Motor neuron (in vitro differentiated cells): ENCODE measurements at regions not wholly inside any gene's neighbourhood (a gene's known extent, or its start where the extent isn't known, plus 50 kb on each side); places are given as distances from the start of the nearest gene placed in this dataset.

Experiments
- ATAC-seq, 8 experiments: fragments of 200-7000 bp; cut with Tn5 transposase; replicated peaks in 6 of 8; 2 replicates each; pipeline ENCODE4 v1.8.0; 2021; ENCODE audit warnings: mild to moderate bottlenecking in 8 of 8, moderate library complexity in 8 of 8
- H3K27ac ChIP-seq, 2 donors: fragments of 250-450 bp; sonication (Bioruptor Pico); 2 replicates each; pipeline ENCODE4 v1.9.0; 2021; ENCODE audit warnings: antibody characterized with exemption in 2 of 2, mild to moderate bottlenecking in 2 of 2, moderate library complexity in 1 of 2
- H3K4me1 ChIP-seq, 2 donors: fragments of 250-450 bp; sonication (Bioruptor Pico); replicated peaks in 1 of 2; 2 replicates each; pipeline ENCODE4 v1.6.1; 2021; ENCODE audit warnings: antibody characterized with exemption in 2 of 2, mild to moderate bottlenecking in 2 of 2, moderate library complexity in 1 of 2
- H3K4me3 ChIP-seq, 5 donors: fragments of 250-450 bp; sonication (Bioruptor Pico); 2 replicates each; pipeline ENCODE4 v1.9.0; 2021; ENCODE audit warnings: antibody characterized with exemption in 5 of 5, mild to moderate bottlenecking in 5 of 5, moderate library complexity in 4 of 5
- WGBS, 10 experiments: fragments of 450-650 bp; shearing (Covaris generic); methylation state at CpG; one replicate each; pipeline ENCODE4 v1.0.0; 2022; 5-methylcytosine and 5-hydroxymethylcytosine counted together
- in situ Hi-C, 9 experiments: fragments of 400-800 bp; cut with MboI; loops; one replicate each; pipeline ENCODE4 v1.15.0; 2021; ENCODE audit warnings: low sequenced_read_pairs in 9 of 9, low pct_unique_long_range_greater_than_20kb in 2 of 9; ENCODE audit not compliant: unreplicated experiment in 9 of 9

DNA sequence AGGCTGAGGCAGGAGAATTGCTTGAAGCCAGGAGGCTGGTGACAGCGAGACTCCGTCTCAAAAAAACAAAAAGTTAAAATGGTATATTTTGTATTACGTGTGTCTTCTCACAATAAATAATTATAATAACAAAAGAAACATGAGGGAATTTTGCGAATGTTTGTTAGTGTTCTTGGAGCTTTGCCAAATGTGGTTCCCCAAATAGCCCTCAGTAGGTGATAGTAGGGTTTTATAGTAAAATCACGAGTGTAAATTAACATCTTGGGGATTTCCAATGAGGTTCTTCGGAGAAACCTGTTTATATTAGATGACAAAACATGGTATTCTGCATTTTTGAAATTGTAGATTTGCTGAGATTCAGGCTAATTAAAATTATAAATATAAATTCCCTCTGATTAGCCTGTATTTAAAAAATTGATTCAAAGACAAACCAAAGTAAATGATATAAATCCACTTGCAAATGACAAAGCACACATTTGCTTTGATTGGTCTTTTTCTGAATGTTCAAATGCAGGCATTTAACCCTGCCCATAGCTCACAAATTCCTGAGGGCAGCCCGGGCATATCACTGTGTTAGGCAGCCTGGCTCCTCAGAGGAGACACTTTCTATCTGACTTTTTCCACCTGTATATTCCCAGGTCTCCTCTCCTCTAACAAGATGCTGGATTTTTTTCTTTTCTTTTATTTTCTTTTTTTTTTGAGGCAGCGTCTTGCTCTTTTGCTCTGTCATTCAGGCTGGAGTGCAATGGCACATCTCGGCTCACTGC is 50.3 kb upstream of the TSNAX start:
- Histone ChIP-seq H3K27ac (no peak overlapping the region), H3K4me3 (no peak overlapping the region), H3K4me1 (no peaks in the 10 kb centered on the region)
- WGBS, 10 experiments: 58 to 89% (median 86%) methylated on average over 4 to 9 of the region's 9 CpGs; no CpG with 5 or more reads in 1 of the 10 experiments
- ATAC-seq: peak in 3 of 8 experiments; percentile 19 to 44 (median 33)
- in situ Hi-C loops: no loop called here
